ENCODE measurements at regions not wholly inside any gene's neighbourhood (a gene's known extent, or its start where the extent isn't known, plus 50 kb on each side); places are given as distances from the start of the nearest gene placed in this dataset.

DNA sequence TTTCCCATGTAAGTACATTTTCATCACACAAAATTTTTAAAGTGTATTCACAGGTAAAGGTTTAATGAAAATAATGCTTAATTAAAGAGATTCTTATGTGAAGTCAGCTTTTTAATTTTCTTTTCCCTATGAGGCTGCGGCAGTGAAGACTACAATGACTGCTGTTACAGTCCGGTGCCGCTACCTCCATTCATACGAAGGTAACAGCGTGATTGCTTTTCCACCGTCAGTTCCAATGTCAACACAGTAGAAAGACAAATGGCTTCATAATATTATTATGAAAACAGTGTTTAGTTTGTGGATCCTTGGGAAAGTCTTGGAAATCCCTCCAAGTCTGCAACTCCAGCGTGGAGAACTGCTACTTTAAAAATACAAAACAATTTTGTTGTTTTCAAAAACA lies 254.9 kb upstream of the NRIP1 start:
- ChIA-PET POLR2A (no interaction called here), CTCF (no interaction called here)
- in situ Hi-C loops (cut with MboI): no loop called here

More for the DNA sequence above, 254.9 kb upstream of the NRIP1 start:
- H4K20me1 ChIP-seq (ENCODE audit: control insufficient read depth, insufficient read depth): no peaks in the 10 kb centered on the region
- no TSS peak for BruUV-seq (replicated peaks)
- no peaks in the 10 kb centered on the region for H3K9me3 ChIP-seq (replicated peaks; ENCODE audit: control insufficient read depth, insufficient read depth, low read length)
- SMC1A ChIA-PET (ENCODE audit: uncharacterized antibody, unreplicated experiment): interaction anchor here (0.8 kb wide), 1 partner anchor 9 kb away, joined by 3 read pairs; no protein-coding TSS in a partner anchor
- no peak for FAIRE-seq
- no peak overlapping the region for H3K4me3 ChIP-seq
- intact Hi-C loops (cut with micrococcal nuclease; ENCODE audit: unreplicated experiment): no loop called here
- H3K36me3 ChIP-seq (ENCODE audit: control insufficient read depth in 2 of 2, insufficient read depth in 2 of 2, low read length in 1 of 2): no peaks in the 10 kb centered on the region
- H3K4me1 ChIP-seq (ENCODE audit: control insufficient read depth, insufficient read depth, low read length): no peaks in the 10 kb centered on the region
- DNase-seq (ENCODE audit: low read depth, low spot score): no peak
- no peak overlapping the region for H3K9ac ChIP-seq (ENCODE audit: control insufficient read depth, insufficient read depth, low read length)
- no peak for ATAC-seq
- no peak overlapping the region for H3K4me2 ChIP-seq (ENCODE audit: control insufficient read depth, insufficient read depth)
- RAD21 ChIA-PET (ENCODE audit: unreplicated experiment): no interaction called here
- H2AFZ ChIP-seq (ENCODE audit: control insufficient read depth, low read depth, low read length): no peak overlapping the region
- 48% methylated on average over 7 of the region's 7 CpGs for WGBS (ENCODE audit: insufficient coverage, insufficient replicate concordance, low lambda C conversion rate, missing lambda C conversion rate)
- no peaks in the 10 kb centered on the region for H3K27me3 ChIP-seq (replicated peaks in 1 of 2; ENCODE audit: control insufficient read depth in 2 of 2, insufficient read depth in 2 of 2, low read length in 1 of 2)
- H3K27ac ChIP-seq (ENCODE audit: control insufficient read depth, insufficient read depth): no peak overlapping the region
- TF ChIP-seq, protein P1, sequence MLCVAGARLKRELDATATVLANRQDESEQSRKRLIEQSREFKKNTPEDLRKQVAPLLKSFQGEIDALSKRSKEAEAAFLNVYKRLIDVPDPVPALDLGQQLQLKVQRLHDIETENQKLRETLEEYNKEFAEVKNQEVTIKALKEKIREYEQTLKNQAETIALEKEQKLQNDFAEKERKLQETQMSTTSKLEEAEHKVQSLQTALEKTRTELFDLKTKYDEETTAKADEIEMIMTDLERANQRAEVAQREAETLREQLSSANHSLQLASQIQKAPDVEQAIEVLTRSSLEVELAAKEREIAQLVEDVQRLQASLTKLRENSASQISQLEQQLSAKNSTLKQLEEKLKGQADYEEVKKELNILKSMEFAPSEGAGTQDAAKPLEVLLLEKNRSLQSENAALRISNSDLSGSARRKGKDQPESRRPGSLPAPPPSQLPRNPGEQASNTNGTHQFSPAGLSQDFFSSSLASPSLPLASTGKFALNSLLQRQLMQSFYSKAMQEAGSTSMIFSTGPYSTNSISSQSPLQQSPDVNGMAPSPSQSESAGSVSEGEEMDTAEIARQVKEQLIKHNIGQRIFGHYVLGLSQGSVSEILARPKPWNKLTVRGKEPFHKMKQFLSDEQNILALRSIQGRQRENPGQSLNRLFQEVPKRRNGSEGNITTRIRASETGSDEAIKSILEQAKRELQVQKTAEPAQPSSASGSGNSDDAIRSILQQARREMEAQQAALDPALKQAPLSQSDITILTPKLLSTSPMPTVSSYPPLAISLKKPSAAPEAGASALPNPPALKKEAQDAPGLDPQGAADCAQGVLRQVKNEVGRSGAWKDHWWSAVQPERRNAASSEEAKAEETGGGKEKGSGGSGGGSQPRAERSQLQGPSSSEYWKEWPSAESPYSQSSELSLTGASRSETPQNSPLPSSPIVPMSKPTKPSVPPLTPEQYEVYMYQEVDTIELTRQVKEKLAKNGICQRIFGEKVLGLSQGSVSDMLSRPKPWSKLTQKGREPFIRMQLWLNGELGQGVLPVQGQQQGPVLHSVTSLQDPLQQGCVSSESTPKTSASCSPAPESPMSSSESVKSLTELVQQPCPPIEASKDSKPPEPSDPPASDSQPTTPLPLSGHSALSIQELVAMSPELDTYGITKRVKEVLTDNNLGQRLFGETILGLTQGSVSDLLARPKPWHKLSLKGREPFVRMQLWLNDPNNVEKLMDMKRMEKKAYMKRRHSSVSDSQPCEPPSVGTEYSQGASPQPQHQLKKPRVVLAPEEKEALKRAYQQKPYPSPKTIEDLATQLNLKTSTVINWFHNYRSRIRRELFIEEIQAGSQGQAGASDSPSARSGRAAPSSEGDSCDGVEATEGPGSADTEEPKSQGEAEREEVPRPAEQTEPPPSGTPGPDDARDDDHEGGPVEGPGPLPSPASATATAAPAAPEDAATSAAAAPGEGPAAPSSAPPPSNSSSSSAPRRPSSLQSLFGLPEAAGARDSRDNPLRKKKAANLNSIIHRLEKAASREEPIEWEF (IDR thresholded peaks at IDR 0.05; ENCODE audit: insufficient replicate concordance, low read depth, low read length): no peak
- TF ChIP-seq CREB1 (IDR thresholded peaks at IDR 0.05; ENCODE audit: low read depth): no peak
- TF ChIP-seq STAT1 (conservative IDR thresholded peaks at IDR 0.05): no peak
- TF ChIP-seq, protein P2, sequence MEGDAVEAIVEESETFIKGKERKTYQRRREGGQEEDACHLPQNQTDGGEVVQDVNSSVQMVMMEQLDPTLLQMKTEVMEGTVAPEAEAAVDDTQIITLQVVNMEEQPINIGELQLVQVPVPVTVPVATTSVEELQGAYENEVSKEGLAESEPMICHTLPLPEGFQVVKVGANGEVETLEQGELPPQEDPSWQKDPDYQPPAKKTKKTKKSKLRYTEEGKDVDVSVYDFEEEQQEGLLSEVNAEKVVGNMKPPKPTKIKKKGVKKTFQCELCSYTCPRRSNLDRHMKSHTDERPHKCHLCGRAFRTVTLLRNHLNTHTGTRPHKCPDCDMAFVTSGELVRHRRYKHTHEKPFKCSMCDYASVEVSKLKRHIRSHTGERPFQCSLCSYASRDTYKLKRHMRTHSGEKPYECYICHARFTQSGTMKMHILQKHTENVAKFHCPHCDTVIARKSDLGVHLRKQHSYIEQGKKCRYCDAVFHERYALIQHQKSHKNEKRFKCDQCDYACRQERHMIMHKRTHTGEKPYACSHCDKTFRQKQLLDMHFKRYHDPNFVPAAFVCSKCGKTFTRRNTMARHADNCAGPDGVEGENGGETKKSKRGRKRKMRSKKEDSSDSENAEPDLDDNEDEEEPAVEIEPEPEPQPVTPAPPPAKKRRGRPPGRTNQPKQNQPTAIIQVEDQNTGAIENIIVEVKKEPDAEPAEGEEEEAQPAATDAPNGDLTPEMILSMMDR (IDR thresholded peaks at IDR 0.05 in 2 of 3, conservative IDR thresholded peaks at IDR 0.05 in 1 of 3; ENCODE audit: control insufficient read depth in 2 of 3, extremely low read depth in 1 of 3, insufficient read depth in 1 of 3, low read depth in 3 of 3, low read length in 3 of 3): no peak
- TF ChIP-seq JUNB (IDR thresholded peaks at IDR 0.05): no peak
- TF ChIP-seq NFIC (IDR thresholded peaks at IDR 0.05; ENCODE audit: low read depth, low read length): no peak
- TF ChIP-seq CEBPB (IDR thresholded peaks at IDR 0.05; ENCODE audit: borderline replicate concordance in 1 of 2, low read depth in 2 of 2, low read length in 2 of 2): no peak
- no peak for TF ChIP-seq BMI1 (IDR thresholded peaks at IDR 0.05; ENCODE audit: borderline replicate concordance)
- TF ChIP-seq, protein P3, sequence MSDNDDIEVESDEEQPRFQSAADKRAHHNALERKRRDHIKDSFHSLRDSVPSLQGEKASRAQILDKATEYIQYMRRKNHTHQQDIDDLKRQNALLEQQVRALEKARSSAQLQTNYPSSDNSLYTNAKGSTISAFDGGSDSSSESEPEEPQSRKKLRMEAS (IDR thresholded peaks at IDR 0.05; ENCODE audit: low read depth, low read length): no peak
- no peak for TF ChIP-seq ATF7 (IDR thresholded peaks at IDR 0.05; ENCODE audit: low read depth)
- TF ChIP-seq, protein P4, sequence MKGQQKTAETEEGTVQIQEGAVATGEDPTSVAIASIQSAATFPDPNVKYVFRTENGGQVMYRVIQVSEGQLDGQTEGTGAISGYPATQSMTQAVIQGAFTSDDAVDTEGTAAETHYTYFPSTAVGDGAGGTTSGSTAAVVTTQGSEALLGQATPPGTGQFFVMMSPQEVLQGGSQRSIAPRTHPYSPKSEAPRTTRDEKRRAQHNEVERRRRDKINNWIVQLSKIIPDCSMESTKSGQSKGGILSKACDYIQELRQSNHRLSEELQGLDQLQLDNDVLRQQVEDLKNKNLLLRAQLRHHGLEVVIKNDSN (IDR thresholded peaks at IDR 0.05; ENCODE audit: borderline replicate concordance, extremely low read length, insufficient read depth, low read depth, low read length): no peak
- TF ChIP-seq, protein P5, sequence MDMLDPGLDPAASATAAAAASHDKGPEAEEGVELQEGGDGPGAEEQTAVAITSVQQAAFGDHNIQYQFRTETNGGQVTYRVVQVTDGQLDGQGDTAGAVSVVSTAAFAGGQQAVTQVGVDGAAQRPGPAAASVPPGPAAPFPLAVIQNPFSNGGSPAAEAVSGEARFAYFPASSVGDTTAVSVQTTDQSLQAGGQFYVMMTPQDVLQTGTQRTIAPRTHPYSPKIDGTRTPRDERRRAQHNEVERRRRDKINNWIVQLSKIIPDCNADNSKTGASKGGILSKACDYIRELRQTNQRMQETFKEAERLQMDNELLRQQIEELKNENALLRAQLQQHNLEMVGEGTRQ (IDR thresholded peaks at IDR 0.05; ENCODE audit: borderline replicate concordance, low read depth, low read length): no peak
- H3K79me2 ChIP-seq (ENCODE audit: control insufficient read depth, insufficient read depth, low read length): no peaks in the 10 kb centered on the region
